ENCODE measurements at regions not wholly inside any gene's neighbourhood (a gene's known extent, or its start where the extent isn't known, plus 50 kb on each side); places are given as distances from the start of the nearest gene placed in this dataset.

- TF ChIP-seq CTCF (conservative IDR thresholded peaks at IDR 0.05; ENCODE audit: low read depth, low read length) (no peak), ELK1 (IDR thresholded peaks at IDR 0.05; ENCODE audit: borderline replicate concordance, low read depth, low read length) (no peak), SMC3 (IDR thresholded peaks at IDR 0.05; ENCODE audit: low read depth, low read length) (no peak), POLR2A (IDR thresholded peaks at IDR 0.05; ENCODE audit: low read depth, low read length) (no peak), RAD21 (IDR thresholded peaks at IDR 0.05; ENCODE audit: low read length) (no peak), USF2 (IDR thresholded peaks at IDR 0.05; ENCODE audit: low read depth, low read length) (no peak)
These were observed 380.1 kb downstream of the NUF2 start for GRCh38 chr1:163701783-163702374.

Measured in IMR-90 (cell line).